Stimulated activated naive CD8-positive, alpha-beta T cell treated with anti-CD3 and anti-CD28 coated beads, Interleukin-15, Interleukin-2, amounts not matched to agents 100 U/mL and 50 U/mL, for 24 hours (primary cell): ENCODE measurements at regions not wholly inside any gene's neighbourhood (a gene's known extent, or its start where the extent isn't known, plus 50 kb on each side); places are given as distances from the start of the nearest gene placed in this dataset.

Source experiments
- ATAC-seq: fragments of 150-1000 bp; cut with Tn5 transposase; one replicate; pipeline ENCODE4 v1.10.0; 2021
- DNase-seq: peaks from one replicate; pipeline ENCODE4 v3.0.0; 2021

DNA sequence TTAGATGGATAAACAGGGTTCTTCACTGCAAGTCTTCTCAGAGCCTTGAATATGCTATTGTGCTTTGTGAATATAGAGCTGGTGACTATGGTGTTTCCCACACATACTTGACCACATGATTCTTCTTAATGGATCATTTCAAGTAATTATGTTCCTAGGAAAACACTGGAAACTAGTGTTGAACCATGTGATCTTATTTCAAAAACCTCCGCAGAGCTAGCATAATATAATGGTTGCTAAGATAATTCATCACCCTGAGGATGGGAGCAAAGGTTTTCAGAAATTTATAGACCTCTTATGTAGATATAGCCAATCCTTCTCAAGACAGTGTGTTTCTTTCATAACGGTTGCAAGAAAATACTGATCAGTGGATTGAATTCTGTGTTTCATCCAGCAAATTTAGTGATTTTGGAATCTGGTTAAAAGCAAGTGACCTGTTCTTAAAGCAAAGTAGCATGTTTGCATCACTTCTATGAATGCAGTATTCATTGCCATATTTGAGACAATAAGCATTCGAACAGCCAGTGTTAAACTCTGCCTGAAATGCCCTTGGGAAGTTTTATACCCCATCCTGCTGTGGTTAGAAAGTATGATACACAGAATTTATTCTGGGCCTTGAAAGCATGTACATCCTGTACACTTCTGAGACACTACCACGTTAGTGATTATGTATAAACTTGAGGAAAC lies 341.0 kb upstream of the E2F7 start:
- no peak for ATAC-seq
- DNase-seq: no peak

DNA sequence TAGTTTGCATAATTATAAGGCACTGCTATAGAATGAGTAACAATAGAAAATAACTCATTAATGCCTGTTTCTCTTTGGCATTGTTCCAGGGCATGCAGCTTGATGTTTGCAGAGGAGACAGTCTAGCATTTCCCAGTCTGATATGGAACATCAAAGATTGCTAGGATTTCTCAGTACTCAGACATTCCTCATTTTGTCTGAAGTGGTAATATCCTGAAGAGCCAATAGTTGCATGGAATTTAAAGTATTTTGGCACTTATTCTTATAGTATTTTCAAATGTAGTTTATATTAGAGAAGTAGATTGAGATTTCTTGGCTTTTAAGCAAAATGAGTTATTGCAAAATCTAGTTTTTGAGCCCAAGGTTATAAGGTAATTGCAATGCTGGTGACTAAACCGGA lies 337.3 kb upstream of the E2F7 start:
- DNase-seq (no peak), ATAC-seq (no peak)

DNA sequence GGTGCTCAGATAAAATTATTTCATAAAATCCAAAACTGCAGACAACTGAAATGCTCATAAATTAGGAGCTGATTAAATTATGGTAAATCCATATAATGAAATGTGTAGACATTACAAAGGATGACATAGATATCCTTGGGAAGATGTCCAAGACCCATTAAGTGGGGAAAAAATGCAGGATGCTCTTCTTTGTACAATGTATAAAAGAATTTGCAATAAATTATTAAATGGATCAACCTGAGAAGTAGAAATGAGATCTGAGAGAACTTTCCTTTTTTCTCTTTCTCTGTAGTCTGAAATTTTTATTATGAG lies 336.4 kb upstream of the E2F7 start:
- ATAC-seq: no peak
- DNase-seq: no peak

DNA sequence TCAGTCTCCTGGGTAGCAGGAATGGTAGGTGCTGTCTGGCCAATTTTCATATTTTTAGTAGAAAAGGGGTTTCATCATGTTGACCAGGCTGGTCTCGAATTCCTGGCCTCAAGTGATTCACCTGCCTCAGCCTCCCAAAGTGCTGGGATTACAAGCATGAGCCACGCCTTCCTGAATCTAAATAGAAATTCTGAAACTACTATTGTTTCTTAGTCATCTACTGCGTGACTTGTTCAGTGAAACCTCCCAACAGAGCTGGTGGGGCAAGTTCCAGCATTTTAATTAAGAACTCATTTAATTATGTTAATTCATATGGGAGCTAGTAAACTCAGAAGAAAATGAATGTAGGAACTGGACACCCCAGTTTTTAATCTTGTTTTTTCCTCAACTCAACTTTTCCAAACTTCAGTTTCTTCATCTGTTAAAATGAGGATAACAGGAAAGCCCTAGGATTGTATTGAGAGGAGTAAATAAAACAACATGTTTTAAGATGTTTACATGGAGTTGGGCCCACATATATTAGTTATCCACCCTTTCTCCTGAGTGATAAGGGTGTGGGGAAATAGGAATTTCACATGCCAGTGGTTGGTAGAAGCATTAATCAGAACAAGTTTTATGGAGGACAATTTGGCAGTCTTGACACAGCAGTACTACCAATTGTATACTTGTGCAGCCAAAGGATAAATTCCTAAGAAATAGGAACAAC lies 335.8 kb upstream of the E2F7 start:
- ATAC-seq (no peak), DNase-seq (no peak)

DNA sequence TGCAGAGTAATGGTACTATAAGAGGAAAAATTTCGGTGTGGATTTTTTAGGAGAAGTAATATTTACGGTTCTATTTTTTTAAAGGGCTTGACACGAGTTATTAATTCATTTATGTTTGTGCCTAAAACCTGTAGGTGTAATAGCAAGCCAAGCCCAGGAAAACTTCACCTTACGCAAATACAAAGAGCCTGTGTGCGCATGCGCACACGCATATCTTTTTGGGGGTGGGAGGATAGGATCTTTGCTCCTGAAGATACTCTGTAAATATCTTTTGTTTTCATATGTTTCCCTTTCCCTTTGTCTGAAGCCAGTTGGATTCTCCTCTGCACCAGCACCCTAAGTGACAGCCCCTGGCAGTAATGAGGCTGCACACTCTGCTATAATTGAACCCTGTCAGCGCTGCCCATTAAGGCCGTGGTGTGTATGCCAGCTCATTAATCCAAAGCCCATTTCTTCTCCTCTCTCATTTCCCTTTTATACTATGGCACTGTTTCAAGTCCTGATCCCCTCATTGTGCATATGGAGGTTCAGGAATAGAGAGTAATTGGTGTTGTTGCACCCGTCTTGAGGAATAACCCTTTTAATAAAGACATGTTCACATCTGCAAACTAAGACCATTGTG lies 327.2 kb upstream of the E2F7 start:
- ATAC-seq: no peak

DNA sequence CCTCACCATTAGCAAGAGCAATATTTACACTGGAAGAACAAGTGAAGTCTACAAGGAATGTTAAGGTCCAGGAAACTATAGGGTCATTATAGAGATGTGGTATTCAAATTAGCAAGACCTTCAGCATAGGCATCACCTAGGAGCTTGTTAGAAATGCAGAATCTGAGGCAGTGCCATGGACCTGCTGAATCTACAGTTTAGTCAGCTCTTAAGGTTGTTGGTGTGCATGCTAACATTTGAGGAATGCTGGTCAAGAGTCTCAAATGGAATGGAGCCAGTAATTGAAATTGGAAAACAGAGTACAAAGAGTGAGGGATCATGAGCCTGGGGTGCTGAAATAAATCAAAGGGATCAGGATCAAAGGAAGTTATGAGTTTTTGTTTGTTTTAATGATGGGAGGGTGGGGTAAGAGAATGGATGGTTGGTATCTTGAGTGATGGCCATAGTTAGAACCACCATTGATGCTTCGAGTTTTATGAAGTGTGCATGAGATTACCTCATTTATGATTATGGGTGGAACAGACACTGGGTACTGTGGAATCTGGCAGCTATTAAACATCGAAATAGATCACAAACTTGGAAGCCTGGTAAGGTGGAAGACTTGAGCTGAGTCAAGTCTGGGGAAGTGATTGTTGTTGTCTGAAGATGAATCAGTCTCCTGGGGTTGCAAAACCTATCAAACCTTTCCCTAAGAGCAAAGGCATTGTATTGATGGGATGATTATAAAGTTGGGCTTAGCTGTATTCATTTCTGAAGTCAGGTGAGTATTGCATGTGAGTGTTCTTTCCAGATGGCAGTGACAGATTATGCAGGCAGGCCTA lies 323.3 kb upstream of the E2F7 start:
- DNase-seq (no peak), ATAC-seq (no peak)

More for the DNA sequence above, 327.2 kb upstream of the E2F7 start:
- no peak for DNase-seq

DNA sequence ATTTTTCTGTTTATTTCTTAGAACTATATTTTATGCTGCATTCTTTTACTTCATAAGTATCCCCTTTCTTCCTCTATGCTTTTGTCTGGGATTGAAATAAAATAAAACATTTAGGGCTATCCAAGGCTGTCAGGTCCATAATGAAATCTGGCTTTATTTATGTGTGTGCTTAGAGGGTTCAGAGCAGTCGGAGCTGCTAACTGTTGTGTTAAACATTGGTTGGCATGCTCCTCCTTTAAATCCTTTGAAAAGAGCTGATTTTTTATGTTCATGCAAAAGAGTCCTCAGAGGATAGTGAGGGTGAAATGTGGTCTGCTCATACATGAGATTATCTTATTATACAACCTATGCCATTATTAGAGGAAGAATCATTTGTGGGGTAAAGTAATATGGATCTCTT lies 322.3 kb upstream of the E2F7 start:
- DNase-seq: no peak
- ATAC-seq: no peak

DNA sequence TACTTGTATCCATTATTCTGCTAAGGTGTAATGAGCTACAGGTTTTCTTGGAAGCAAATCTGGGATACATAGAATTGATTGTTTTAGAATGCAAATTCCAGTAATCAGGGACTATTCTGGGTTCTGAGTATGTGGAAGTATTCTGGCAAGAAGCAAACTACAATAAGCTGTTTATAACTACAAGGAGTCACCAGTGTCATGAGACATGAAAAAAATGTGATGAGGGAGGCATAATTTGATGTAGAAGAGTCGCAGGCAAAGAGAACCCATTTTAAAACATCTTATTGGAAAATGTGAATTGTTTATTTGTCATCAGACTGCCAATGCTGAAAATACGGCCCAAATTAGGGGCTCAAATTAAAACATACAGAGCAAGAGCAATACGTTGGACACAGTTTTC lies 321.8 kb upstream of the E2F7 start:
- no peak for ATAC-seq
- DNase-seq: no peak

DNA sequence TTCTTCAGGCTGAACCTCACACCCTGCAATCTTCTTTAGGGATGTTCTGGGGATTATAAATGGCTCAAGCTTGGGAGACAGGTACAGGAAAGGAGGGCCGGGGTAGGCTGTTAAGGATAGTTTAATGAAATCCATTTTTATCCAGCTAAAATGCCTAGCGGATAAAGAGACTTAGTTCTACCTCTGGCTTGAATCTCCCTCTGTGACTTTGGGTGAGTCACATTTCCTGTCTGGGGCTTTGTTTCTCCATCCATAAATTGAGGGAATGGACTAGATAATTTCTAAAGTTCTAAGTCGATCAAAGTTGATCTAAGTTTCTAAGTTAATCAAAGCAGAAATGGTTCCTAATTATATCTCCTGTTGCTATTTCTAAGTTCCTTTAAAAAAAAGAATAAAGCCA lies 319.6 kb upstream of the E2F7 start:
- DNase-seq (no peak), ATAC-seq (no peak)

DNA sequence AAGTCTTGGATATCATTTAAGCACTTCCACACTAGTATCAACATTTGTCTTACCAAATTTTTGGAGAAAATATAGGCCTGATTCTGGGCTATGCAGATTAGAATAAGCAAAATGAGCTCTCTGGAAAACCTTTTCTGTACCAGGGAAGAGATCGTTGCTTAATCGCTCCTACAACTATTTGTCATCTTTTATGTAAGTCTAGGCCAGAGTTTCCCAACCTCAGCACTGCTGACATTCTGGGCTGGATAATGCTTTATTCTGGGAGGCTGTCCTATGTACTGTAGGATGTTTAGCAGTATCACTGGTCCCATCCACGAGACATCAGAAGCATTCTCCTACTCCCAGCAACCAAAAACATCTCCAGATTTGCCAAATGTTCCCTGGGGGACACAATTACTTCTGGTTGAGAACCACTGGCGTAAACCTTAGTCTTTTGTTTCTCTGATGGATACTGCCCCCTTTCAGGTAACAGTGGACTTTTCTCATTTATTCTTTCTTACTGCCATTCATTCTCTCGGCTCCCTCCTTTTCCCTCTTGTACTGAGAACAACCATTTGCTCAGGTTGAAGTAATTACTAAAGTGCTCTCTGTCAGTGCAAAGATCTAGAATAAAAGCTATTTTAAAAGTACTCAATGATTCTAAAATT lies 316.9 kb upstream of the E2F7 start:
- no peak for DNase-seq
- no peak for ATAC-seq

DNA sequence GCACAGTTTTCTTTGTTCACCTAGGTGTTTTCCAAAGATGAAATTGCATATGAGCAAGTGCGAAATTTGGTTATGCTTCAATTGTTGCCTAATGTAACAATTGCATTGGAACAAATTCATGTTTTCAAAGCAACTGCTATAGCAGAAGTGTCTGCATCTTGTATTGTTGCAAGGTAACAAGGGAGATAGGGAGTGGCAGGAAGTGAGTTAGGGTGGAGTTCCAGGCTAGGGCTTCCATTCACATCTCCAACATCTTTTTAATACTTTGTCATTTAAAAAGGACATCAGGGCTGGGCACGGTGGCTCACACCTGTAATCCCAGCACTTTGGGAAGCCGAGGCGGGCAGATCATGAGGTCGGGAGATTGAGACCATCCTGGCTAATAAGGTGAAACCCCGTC lies 312.3 kb upstream of the E2F7 start:
- no peak for ATAC-seq
- no peak for DNase-seq

DNA sequence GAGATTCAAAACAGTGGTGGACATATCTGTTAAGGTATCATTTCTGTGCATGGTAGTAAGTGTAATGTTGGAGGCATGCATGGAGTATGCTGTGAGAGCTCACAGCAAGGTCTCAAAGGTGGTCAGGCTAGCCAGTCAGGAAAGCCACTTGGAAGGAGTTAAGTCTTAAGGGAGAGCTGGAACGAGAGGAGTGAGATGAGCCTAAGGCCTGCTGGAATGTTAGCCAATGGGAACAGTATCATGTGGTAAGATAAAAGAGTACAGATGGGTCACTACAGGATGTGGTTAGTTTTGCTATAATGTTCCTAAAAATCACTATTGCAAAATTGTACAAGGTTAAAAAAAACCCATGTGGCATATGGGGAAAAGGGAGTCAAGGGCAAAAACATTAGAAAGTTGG lies 311.7 kb upstream of the E2F7 start:
- DNase-seq (no peak), ATAC-seq (no peak)

DNA sequence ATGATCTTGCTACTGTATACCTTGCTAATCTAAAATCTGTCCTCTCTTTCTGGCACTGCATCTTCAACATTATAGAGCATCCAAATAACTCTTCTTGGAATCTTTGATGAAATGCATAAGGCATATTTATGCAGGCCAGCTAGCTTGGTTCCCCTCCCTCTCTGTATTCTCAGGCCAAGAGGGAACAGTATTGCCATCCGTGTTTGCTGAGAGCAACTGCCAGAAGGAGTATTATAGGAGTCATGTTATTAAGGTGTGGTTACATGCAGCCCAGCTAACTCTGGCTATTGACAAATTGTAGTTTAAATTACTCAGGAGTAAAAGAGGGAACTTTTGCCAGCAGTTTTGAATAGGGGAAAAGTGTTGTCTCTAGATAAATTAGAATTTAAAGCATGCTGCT lies 309.3 kb upstream of the E2F7 start:
- ATAC-seq: no peak
- DNase-seq: no peak

DNA sequence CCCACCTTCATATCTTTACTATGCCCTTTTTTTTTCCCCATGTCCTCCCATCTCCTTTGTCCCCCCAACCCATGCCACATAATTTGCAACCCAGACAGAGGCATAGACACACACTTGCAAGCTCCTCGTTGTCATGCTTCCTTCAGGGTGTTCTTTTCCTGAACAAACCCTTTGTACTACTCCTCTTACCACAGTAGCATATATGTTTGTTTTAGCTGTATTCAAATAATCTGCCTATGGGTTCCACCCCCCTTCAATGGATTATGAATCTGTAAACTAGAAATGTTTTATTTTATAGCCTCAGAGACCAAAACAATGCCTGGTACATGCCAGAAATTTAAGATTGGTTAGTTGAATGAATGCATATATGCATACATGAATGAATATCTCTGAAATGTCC lies 307.1 kb upstream of the E2F7 start:
- no peak for ATAC-seq
- DNase-seq: no peak

DNA sequence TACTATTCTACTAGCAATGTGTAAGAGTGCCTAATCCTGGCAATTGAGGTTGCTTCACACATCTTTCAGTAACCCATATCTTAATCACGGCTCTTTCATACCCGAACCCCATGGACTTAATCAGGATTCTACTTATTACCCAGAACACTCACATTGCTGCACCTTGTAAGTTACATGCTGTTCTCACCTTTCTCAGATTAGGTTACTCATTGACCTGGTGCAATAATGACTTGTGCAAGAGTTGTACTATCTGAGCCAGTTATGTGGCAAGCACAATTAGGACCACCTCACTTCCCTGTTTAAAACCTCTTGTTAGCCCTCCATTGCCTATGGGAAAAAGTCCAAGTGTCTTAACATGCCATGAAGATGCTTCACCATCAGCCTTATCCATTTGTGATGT lies 306.7 kb upstream of the E2F7 start:
- ATAC-seq: no peak

DNA sequence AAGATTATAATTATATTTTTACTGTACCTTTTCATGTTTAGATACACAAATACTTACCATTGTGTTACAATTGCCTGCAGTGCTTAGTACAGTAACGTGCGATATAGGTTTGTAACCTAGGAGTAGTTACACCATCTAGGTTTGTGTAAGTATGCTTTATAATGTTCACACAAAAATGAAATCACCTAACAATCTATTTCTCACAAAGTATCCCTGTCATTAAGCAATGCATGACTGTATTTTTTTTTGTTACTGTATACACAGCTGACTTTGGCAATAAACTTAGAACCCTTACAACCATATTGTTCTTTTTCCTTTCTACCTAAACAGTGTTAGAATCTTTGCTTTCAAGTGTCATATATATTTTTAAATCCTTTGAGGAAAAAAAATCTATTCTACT lies 303.0 kb upstream of the E2F7 start:
- ATAC-seq: no peak
- DNase-seq: no peak

More for the DNA sequence above, 306.7 kb upstream of the E2F7 start:
- DNase-seq: no peak

DNA sequence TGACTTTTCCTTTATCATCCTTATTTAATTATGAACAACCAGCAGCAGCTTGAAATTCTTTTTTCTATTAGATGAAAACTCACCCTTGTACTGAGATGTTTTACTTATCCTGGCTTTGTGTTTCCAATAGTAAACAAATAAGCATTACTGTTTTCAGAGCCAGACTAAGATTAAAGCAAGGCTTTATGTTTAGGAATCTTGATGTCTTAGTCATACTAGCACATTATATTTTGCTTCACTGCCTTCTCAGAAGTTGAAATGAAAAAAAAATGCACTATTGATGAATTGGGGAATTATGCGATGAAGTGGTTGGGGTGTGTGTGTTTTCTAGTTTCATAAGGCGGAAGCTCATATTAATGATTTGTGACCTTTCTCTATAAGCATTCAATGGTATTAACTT lies 301.2 kb upstream of the E2F7 start:
- ATAC-seq (no peak), DNase-seq (no peak)

DNA sequence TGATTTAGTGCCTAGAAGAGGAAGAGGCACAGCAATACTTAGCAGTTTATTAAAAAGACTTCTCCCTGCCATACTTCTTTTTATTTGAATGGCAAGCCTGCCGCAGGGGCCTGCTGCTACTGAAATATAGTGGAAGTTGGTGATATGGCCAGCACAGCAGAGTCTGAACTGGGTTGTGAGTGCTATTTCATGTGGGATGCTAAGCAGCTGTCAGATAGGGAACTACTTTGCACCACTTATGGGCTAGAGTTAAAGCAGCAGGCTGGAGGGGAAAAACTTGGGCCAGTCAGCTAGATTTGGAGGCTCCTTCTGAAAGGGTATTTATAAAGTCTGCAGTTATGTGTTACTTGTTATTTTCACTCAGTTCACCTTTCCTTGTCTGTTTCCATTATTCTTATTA lies 299.0 kb upstream of the E2F7 start:
- DNase-seq (no peak), ATAC-seq (no peak)

DNA sequence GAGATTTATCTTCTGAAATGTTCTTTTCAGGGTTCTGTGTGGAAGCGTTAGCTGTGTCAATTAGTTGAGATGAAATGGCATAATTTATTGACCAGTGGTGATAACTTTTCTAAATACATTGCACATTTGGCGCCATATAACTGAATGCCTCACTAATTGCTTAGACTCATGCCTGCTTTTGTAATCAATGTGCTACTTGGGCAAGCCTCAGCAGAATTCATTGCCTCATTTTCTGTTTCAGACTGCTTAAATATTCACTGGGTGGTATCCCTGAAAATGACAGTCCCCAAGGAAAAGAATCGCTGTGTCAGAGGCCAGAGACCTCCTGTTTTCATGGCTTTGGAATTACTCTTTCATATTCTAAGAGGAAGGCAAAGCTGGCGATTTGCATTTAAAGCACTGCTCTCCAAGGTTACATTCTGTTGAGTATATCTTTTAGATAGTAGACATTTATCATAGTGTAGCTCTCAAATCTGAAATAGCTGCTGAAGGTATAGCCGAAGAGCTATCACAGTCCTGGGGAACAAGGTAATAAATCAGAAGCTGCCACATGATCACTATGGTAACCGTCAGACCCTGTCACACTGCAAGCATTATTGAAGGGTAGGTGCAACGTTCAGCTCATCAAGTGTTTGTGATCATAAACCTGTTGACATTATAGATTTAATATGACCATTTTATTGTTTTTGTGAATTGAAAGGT lies 297.3 kb upstream of the E2F7 start:
- DNase-seq (no peak), ATAC-seq (no peak)

DNA sequence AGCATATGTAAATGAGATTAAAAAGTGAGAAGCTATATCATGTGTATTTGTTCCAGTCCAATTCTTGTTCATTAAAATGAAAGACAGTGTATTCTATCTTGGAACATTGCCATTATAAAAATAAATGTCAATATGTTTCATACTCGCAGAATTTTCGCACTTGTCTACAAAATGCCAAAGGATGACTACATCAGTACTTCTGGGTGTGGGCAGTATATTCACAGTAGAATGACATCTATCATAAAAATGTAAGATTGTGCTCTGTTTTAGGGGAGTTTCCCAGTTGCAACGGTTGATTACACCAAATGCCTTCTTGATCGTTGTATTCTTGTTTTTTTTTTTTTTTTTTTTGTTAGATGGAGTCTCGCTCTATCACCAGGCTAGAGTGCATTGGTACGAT lies 292.3 kb upstream of the E2F7 start:
- no peak for ATAC-seq
- no peak for DNase-seq

DNA sequence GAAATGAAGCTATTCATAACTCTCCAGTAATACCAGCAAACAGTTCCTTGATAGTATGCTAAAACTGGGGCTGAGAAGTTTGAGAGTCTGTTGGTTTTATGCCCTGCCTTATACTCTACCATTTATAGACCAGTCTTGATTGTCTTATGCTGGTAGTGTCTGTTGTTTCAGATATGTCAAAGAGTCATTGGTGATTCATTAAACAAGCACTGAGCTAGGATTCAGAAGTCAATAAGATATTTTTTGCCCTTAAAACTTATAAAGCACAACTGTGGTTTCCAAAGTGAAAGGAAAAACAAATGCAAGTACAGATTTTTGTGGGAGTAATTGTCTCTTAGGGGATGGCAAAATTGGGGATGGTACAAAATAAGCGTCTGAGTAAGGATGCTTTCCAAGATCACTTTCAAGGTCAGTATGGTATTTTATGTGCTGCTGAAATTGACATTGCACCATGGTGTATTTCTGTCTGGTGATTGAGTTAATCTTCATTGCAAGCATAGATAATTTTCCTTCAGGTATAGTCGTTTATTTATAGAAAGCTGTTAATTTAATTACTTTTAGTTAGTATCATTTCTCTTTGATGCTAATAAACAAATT lies 289.5 kb upstream of the E2F7 start:
- ATAC-seq (no peak), DNase-seq (no peak)

DNA sequence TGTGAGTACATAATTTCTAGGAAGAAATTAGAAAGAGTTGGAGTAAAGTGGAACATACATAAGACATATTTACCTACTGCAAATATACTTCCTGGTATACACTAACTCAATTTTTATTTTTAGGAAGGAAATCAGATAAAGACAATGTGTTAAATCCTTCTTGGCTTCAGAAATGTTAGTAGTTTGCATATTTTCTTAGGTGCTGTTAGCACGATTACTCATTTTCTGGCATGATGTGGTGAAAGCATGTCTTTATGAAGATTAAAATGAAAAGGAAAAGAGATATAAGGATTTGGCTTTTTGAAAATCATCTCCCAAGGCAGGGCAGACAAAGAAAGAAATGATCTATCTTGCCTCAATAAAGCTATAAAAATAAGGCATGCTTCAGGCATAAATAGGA lies 287.6 kb upstream of the E2F7 start:
- DNase-seq: no peak
- no peak for ATAC-seq
